H1 (cell line): ENCODE measurements at regions not wholly inside any gene's neighbourhood (a gene's known extent, or its start where the extent isn't known, plus 50 kb on each side); places are given as distances from the start of the nearest gene placed in this dataset.

ENCODE experiments used
- CTCF ChIA-PET: fragments of 300-600 bp; sonication (Branson Sonifier 250); formaldehyde crosslinking; loops from one replicate; lab custom pipeline; 2021; ENCODE audit not compliant: partially characterized antibody; lab: Charles Lee
- POLR2A ChIA-PET: fragments of 300-600 bp; sonication (Branson Sonifier 250); formaldehyde crosslinking; loops from one replicate; lab custom pipeline; 2021; ENCODE audit warnings: inconsistent platforms; ENCODE audit not compliant: partially characterized antibody; lab: Charles Lee
- DNase-seq, 2 experiments: peaks; one replicate each; pipeline versions ENCODE4 v3.0.0 to v3.0.0-alpha.2; 2010 to 2022; ENCODE audit warnings: low spot score in 2 of 2, low read depth in 1 of 2, mixed read lengths in 1 of 2
- FAIRE-seq: peaks from 2 replicates; lab custom pipeline; 2011; peaks lifted over from hg19 to GRCh38; lab: Jason Lieb, UNC
- H2AFZ ChIP-seq: 2 replicates; pipeline ENCODE4 v1.8.1; 2012; ENCODE audit warnings: low read length, inconsistent platforms
- H2AK5ac ChIP-seq: 2 replicates; pipeline ENCODE4 v1.6.1; 2013; ENCODE audit warnings: low read depth, low read length
- H2BK120ac ChIP-seq: replicated peaks from 2 replicates; pipeline ENCODE3; 2013; ENCODE audit warnings: low read depth, low read length, inconsistent platforms
- H2BK12ac ChIP-seq: 2 replicates; pipeline ENCODE4 v1.6.1; 2013; ENCODE audit warnings: low read depth, low read length
- H2BK15ac ChIP-seq: 2 replicates; pipeline ENCODE4 v1.6.1; 2013; ENCODE audit warnings: low read length
- H2BK20ac ChIP-seq: 2 replicates; pipeline ENCODE4 v1.6.1; 2013; ENCODE audit warnings: low read length
- H2BK5ac ChIP-seq: 2 replicates; pipeline ENCODE4 v1.6.1; 2013; ENCODE audit warnings: low read depth, low read length
- H3K14ac ChIP-seq: 2 replicates; pipeline ENCODE4 v1.6.1; 2013; ENCODE audit warnings: inconsistent platforms; ENCODE audit not compliant: insufficient read length
- H3K18ac ChIP-seq: 2 replicates; pipeline ENCODE4 v1.6.1; 2013; ENCODE audit warnings: low read length; ENCODE audit errors: extremely low read depth
- H3K23ac ChIP-seq: 2 replicates; pipeline ENCODE4 v1.6.1; 2013; ENCODE audit warnings: inconsistent platforms; ENCODE audit not compliant: insufficient read length
- H3K23me2 ChIP-seq: 2 replicates; pipeline ENCODE4 v1.6.1; 2013; ENCODE audit warnings: low read depth, low read length
- H3K27ac ChIP-seq: 2 replicates; pipeline ENCODE4 v1.6.1; 2011; ENCODE audit warnings: low read depth, low read length, inconsistent platforms
- H3K27me3 ChIP-seq, 4 experiments: replicated peaks in 1 of 4; 1 replicate in 1 of 4; 2 replicates in 3 of 4; pipeline versions ENCODE4 v1.6.1 to v1.8.1; 2011 to 2013; ENCODE audit warnings: low read length in 3 of 4, mild to moderate bottlenecking in 3 of 4, inconsistent platforms in 2 of 4, mixed read lengths in 2 of 4, moderate library complexity in 1 of 4; ENCODE audit not compliant: control insufficient read depth in 3 of 4, insufficient read depth in 3 of 4; ENCODE audit errors: extremely low read depth in 1 of 4
- H3K36me3 ChIP-seq, 4 experiments: 2 replicates each; pipeline versions ENCODE4 v1.6.1 to v1.8.1; 2011 to 2013; ENCODE audit warnings: mild to moderate bottlenecking in 4 of 4, low read length in 3 of 4, moderate library complexity in 2 of 4, control low read depth in 1 of 4, inconsistent platforms in 1 of 4; ENCODE audit not compliant: insufficient read depth in 4 of 4, control insufficient read depth in 2 of 4
- H3K4ac ChIP-seq: replicated peaks from 2 replicates; pipeline ENCODE3; 2013; ENCODE audit warnings: low read length, low read depth, mixed read lengths, inconsistent platforms; ENCODE audit not compliant: insufficient read length
- H3K4me1 ChIP-seq, 4 experiments: replicated peaks in 1 of 4; 1 replicate in 1 of 4; 2 replicates in 3 of 4; pipeline versions ENCODE4 v1.6.1 to v1.8.1; 2011 to 2013; ENCODE audit warnings: low read length in 3 of 4, inconsistent platforms in 2 of 4, mixed read lengths in 1 of 4; ENCODE audit not compliant: insufficient read depth in 4 of 4, control insufficient read depth in 3 of 4
- H3K4me2 ChIP-seq, 2 experiments: 2 replicates each; pipeline versions ENCODE4 v1.6.1 to v1.8.1; 2011 to 2013; ENCODE audit warnings: low read depth in 2 of 2, low read length in 2 of 2, control low read depth in 1 of 2, inconsistent platforms in 1 of 2, mild to moderate bottlenecking in 1 of 2; ENCODE audit not compliant: insufficient read depth in 1 of 2
- H3K4me3 ChIP-seq, 4 experiments: fragments of 200-600, 300-600 bp in 1 of 4; sonication (generic), shearing (Covaris generic), sonication (Bioruptor Twin) in 1 of 4; 2 replicates each; pipeline versions ENCODE4 v1.5.1 to v1.8.1; 2011 to 2016; ENCODE audit warnings: low read length in 4 of 4, low read depth in 3 of 4, control low read depth in 2 of 4, inconsistent platforms in 2 of 4, mild to moderate bottlenecking in 2 of 4, mixed read lengths in 1 of 4, moderate library complexity in 1 of 4; ENCODE audit not compliant: insufficient read depth in 2 of 4; ENCODE audit errors: extremely low read depth in 1 of 4
- H3K56ac ChIP-seq: replicated peaks from 2 replicates; pipeline ENCODE3; 2013; ENCODE audit warnings: low read depth, mild to moderate bottlenecking, mixed read lengths, low read length, inconsistent platforms; ENCODE audit not compliant: insufficient read length
- H3K79me1 ChIP-seq: 2 replicates; pipeline ENCODE4 v1.6.1; 2013; ENCODE audit warnings: low read depth, low read length, control low read depth
- H3K79me2 ChIP-seq, 2 experiments: 2 replicates each; pipeline versions ENCODE4 v1.6.1 to v1.8.1; 2012 to 2013; ENCODE audit warnings: low read length in 2 of 2, mild to moderate bottlenecking in 2 of 2, inconsistent platforms in 1 of 2; ENCODE audit not compliant: insufficient read depth in 2 of 2, control insufficient read depth in 1 of 2
- H3K9ac ChIP-seq, 4 experiments: replicated peaks in 1 of 4; 1 replicate in 1 of 4; 2 replicates in 3 of 4; pipeline versions ENCODE4 v1.6.1 to v1.8.1; 2011 to 2013; ENCODE audit warnings: low read depth in 3 of 4, low read length in 3 of 4, control low read depth in 2 of 4, mild to moderate bottlenecking in 2 of 4, moderate library complexity in 2 of 4, inconsistent platforms in 1 of 4; ENCODE audit errors: extremely low read depth in 1 of 4
- H3K9me3 ChIP-seq, 2 experiments: 2 replicates each; pipeline versions ENCODE4 v1.6.1 to v1.8.1; 2012 to 2013; ENCODE audit warnings: mild to moderate bottlenecking in 2 of 2, moderate library complexity in 2 of 2, control low read depth in 1 of 2, inconsistent platforms in 1 of 2, low read depth in 1 of 2, low read length in 1 of 2, mixed read lengths in 1 of 2; ENCODE audit not compliant: insufficient read depth in 2 of 2
- H4K20me1 ChIP-seq, 2 experiments: replicated peaks in 1 of 2; 2 replicates each; pipeline versions ENCODE3 to v1.8.1; 2011 to 2013; ENCODE audit warnings: inconsistent platforms in 2 of 2, low read length in 2 of 2, mild to moderate bottlenecking in 1 of 2; ENCODE audit not compliant: insufficient read depth in 2 of 2, control insufficient read depth in 1 of 2
- H4K5ac ChIP-seq: 2 replicates; pipeline ENCODE4 v1.6.1; 2013; ENCODE audit warnings: low read length, low read depth, mixed read lengths, inconsistent platforms; ENCODE audit not compliant: insufficient read length
- H4K8ac ChIP-seq: 2 replicates; pipeline ENCODE4 v1.8.0; 2013; ENCODE audit warnings: mild to moderate bottlenecking, moderate library complexity, low read length, inconsistent platforms; ENCODE audit not compliant: insufficient read depth; ENCODE audit errors: extremely low read depth
- H4K91ac ChIP-seq: replicated peaks from 2 replicates; pipeline ENCODE3; 2013; ENCODE audit warnings: low read length, mixed read lengths, inconsistent platforms; ENCODE audit not compliant: insufficient read length
- CHD2 ChIP-seq: IDR thresholded peaks from 2 replicates; pipeline ENCODE4 v1.6.1; 2012; ENCODE audit warnings: low read length, improper control_type of control experiment
- JUN ChIP-seq: IDR thresholded peaks from 2 replicates; pipeline ENCODE4 v1.6.1; 2011; ENCODE audit warnings: low read depth, mild to moderate bottlenecking, improper control_type of control experiment, low read length
- PHF8 ChIP-seq: fragments of 200-600 bp; sonication (generic); conservative IDR thresholded peaks from 2 replicates; pipeline ENCODE4 v1.7.1; 2012; ENCODE audit warnings: low read depth, mild to moderate bottlenecking, inconsistent platforms, low read length, moderate library complexity
- RBBP5 ChIP-seq: IDR thresholded peaks from 2 replicates; pipeline ENCODE4 v1.7.1; 2012; ENCODE audit warnings: low read depth, mild to moderate bottlenecking, inconsistent platforms, low read length, moderate library complexity, borderline replicate concordance
- RNF2 ChIP-seq: fragments of 200-900, 300-1000 bp; sonication (generic); IDR thresholded peaks from 2 replicates; pipeline ENCODE4 v1.7.1; 2016; ENCODE audit warnings: borderline replicate concordance, low read depth, mild to moderate bottlenecking, antibody characterized with exemption, low read length; ENCODE audit not compliant: poor library complexity, severe bottlenecking; ENCODE audit errors: missing control alignments
- SRF ChIP-seq: IDR thresholded peaks from 2 replicates; pipeline ENCODE4 v1.6.1; 2011; ENCODE audit warnings: mild to moderate bottlenecking, low read depth, low read length, moderate library complexity
- TBP ChIP-seq: IDR thresholded peaks from 2 replicates; pipeline ENCODE4 v1.6.1; 2011; ENCODE audit warnings: low read depth, low read length, improper control_type of control experiment
- ZNF274 ChIP-seq: IDR thresholded peaks from 2 replicates; pipeline ENCODE4 v1.7.0; 2012; ENCODE audit warnings: low read length, borderline replicate concordance; ENCODE audit errors: extremely low read depth
- WGBS, 2 experiments: shearing (Covaris generic) in 1 of 2; methylation state at CpG; one replicate each; pipeline versions ENCODE4 v1.1.6 to v1.1.7; 2013 to 2015; ENCODE audit warnings: low lambda C conversion rate in 2 of 2, mixed read lengths in 2 of 2, inconsistent platforms in 1 of 2, low coverage in 1 of 2, missing lambda C conversion rate in 1 of 2; ENCODE audit not compliant: insufficient replicate concordance in 2 of 2, insufficient coverage in 1 of 2, insufficient read length in 1 of 2; ENCODE audit errors: extremely low coverage in 1 of 2, missing lambda C conversion rate in 1 of 2; 5-methylcytosine and 5-hydroxymethylcytosine counted together
- TF ChIP-seq, protein P1 (sequence below), 3 experiments: IDR thresholded peaks; 1 replicate in 2 of 3; 2 replicates in 1 of 3; pipeline versions ENCODE4 v1.5.1 to v1.6.1; 2011; ENCODE audit warnings: low read length in 3 of 3, mild to moderate bottlenecking in 3 of 3, inconsistent platforms in 2 of 3, low read depth in 1 of 3, moderate library complexity in 1 of 3; ENCODE audit not compliant: insufficient read depth in 1 of 3; ENCODE audit errors: control extremely low read depth in 1 of 3

DNA sequence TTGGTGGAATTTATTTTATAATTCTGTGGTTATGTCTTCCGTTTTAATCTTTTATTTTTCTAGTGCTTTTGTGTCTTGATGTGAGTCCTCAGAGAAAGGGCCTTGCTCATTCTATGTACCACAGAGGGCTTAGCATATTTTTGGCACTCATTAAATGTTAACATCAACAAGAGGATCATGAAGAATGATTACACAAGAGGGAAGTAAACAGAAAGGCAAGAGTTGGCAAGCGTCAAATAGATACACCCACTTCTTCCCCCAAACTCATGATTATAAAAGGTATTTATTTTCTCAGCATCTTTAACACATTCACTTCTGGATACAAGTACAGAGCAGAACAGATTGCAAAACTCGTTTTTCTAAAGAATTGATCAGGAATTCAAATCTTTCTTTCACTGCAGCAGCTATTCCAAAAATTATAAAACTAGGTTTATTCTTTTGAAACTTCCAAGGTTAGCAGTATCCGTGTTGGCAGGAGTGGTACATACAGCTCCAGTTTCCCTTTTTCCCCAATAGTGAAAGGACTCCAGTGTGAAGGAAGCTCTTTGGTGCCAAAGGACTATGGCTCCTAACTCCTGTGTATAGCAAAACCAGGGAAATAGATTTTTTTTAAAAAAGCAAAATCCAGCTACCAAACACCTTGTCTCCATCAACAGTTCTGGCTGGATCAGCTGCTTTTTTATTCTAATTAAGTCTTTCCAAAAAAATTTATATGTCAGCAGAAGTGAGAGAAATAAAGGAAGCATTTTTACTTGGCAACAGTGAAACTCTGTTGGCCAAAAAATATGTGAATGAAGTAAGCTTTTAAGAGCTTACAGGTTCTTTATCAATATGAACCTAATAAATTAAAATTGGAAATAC is 221.9 kb downstream of the ADGRG6 start:
- no peaks in the 10 kb centered on the region for H3K23me2 ChIP-seq
- H2BK12ac ChIP-seq = no peak overlapping the region
- TF ChIP-seq RBBP5 (no peak), RNF2 (no peak), PHF8 (no peak), ZNF274 (no peak), CHD2 (no peak), TBP (no peak), SRF (no peak), JUN (no peak)
- TF ChIP-seq, protein P1, sequence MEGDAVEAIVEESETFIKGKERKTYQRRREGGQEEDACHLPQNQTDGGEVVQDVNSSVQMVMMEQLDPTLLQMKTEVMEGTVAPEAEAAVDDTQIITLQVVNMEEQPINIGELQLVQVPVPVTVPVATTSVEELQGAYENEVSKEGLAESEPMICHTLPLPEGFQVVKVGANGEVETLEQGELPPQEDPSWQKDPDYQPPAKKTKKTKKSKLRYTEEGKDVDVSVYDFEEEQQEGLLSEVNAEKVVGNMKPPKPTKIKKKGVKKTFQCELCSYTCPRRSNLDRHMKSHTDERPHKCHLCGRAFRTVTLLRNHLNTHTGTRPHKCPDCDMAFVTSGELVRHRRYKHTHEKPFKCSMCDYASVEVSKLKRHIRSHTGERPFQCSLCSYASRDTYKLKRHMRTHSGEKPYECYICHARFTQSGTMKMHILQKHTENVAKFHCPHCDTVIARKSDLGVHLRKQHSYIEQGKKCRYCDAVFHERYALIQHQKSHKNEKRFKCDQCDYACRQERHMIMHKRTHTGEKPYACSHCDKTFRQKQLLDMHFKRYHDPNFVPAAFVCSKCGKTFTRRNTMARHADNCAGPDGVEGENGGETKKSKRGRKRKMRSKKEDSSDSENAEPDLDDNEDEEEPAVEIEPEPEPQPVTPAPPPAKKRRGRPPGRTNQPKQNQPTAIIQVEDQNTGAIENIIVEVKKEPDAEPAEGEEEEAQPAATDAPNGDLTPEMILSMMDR (IDR thresholded peaks at IDR 0.05; ENCODE audit: control extremely low read depth in 1 of 3, insufficient read depth in 1 of 3, low read depth in 1 of 3, low read length in 3 of 3) = no peak
- H3K9ac ChIP-seq = no peak overlapping the region
- no peaks in the 10 kb centered on the region; a peak in 1 of 8 replicates for H3K36me3 ChIP-seq
- H3K4ac ChIP-seq = no peak overlapping the region
- ChIA-PET CTCF (interaction anchor here (1.1 kb wide), 1 partner anchor 192 kb away, joined by 3 read pairs; no protein-coding TSS in a partner anchor), POLR2A (no interaction called here)
- H4K5ac ChIP-seq = no peak overlapping the region
- H3K79me1 ChIP-seq = no peaks in the 10 kb centered on the region
- H3K27me3 ChIP-seq = no peaks in the 10 kb centered on the region
- H2AFZ ChIP-seq = no peak overlapping the region
- H3K56ac ChIP-seq = no peak overlapping the region
- H2BK5ac ChIP-seq = no peak overlapping the region
- 90% methylated on average over 4 of the region's 4 CpGs; no CpG with 5 or more reads in 1 of the 2 experiments for WGBS, 2 experiments
- no peak overlapping the region for H3K23ac ChIP-seq
- no peaks in the 10 kb centered on the region for H3K79me2 ChIP-seq
- H3K4me3 ChIP-seq = no peak overlapping the region
- H4K20me1 ChIP-seq = no peaks in the 10 kb centered on the region
- no peak overlapping the region for H2BK20ac ChIP-seq
- no peak for FAIRE-seq
- no peak overlapping the region for H3K14ac ChIP-seq
- H3K18ac ChIP-seq = no peak overlapping the region
- DNase-seq = no peak
- H3K9me3 ChIP-seq = no peaks in the 10 kb centered on the region
- H3K27ac ChIP-seq = no peak overlapping the region
- H3K4me1 ChIP-seq = no peaks in the 10 kb centered on the region
- no peak overlapping the region for H4K91ac ChIP-seq
- no peak overlapping the region for H4K8ac ChIP-seq
- H3K4me2 ChIP-seq = no peak overlapping the region
- H2BK15ac ChIP-seq = no peak overlapping the region
- no peak overlapping the region for H2AK5ac ChIP-seq
- no peak overlapping the region for H2BK120ac ChIP-seq
